ENCODE measurements at regions not wholly inside any gene's neighbourhood (a gene's known extent, or its start where the extent isn't known, plus 50 kb on each side); places are given as distances from the start of the nearest gene placed in this dataset.

DNA sequence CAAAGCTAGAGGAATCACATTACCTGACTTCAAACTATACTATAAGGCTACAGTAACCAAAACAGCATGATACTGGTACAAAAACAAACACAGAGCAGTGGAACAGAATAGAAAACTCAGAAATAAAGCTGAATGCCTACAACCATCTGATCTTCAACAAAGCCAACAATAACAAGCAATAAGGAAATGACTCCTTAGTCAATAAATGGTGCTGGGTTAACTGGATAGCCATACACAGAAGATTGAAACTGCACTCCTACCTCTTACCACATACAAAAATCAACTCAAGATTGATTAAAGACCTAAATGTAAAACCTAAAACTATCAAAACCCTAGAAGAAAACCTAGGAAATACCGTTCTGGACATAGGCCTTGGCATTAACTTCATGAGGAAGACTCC is 182.6 kb upstream of the CNOT2 start:
- Histone ChIP-seq H3K9me2 (replicated peaks; ENCODE audit: insufficient read depth, low read length) (no peaks in the 10 kb centered on the region), H3K4me1 (ENCODE audit: low read length) (no peaks in the 10 kb centered on the region), H3F3A (ENCODE audit: insufficient read depth, low read length) (no peaks in the 10 kb centered on the region), H3K4me3 (ENCODE audit: low read length) (no peak overlapping the region), H2AFZ (ENCODE audit: low read length) (no peak overlapping the region), H3K27ac (ENCODE audit: low read length) (no peak overlapping the region), H3K4me2 (ENCODE audit: low read depth, low read length) (no peak overlapping the region), H3K79me2 (ENCODE audit: low read length) (no peaks in the 10 kb centered on the region), H3K9ac (ENCODE audit: low read length) (no peak overlapping the region), H3K9me3 (replicated peaks; ENCODE audit: insufficient read depth, low read length) (no peaks in the 10 kb centered on the region), H3K27me3 (replicated peaks; ENCODE audit: insufficient read depth, low read length) (no peaks in the 10 kb centered on the region), H3K36me3 (replicated peaks; ENCODE audit: insufficient read depth, low read length) (no peaks in the 10 kb centered on the region), H4K20me1 (ENCODE audit: insufficient read depth, low read length) (no peaks in the 10 kb centered on the region)
- no peak for DNase-seq
- no peak for TF ChIP-seq EZH2 (optimal IDR thresholded peaks at IDR 0.05; ENCODE audit: low read depth, low read length)
- no peak for TF ChIP-seq EZH2phosphoT487 (IDR thresholded peaks at IDR 0.05; ENCODE audit: low read length)
- TF ChIP-seq, protein P1, sequence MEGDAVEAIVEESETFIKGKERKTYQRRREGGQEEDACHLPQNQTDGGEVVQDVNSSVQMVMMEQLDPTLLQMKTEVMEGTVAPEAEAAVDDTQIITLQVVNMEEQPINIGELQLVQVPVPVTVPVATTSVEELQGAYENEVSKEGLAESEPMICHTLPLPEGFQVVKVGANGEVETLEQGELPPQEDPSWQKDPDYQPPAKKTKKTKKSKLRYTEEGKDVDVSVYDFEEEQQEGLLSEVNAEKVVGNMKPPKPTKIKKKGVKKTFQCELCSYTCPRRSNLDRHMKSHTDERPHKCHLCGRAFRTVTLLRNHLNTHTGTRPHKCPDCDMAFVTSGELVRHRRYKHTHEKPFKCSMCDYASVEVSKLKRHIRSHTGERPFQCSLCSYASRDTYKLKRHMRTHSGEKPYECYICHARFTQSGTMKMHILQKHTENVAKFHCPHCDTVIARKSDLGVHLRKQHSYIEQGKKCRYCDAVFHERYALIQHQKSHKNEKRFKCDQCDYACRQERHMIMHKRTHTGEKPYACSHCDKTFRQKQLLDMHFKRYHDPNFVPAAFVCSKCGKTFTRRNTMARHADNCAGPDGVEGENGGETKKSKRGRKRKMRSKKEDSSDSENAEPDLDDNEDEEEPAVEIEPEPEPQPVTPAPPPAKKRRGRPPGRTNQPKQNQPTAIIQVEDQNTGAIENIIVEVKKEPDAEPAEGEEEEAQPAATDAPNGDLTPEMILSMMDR (IDR thresholded peaks at IDR 0.05; ENCODE audit: low read length), result no peak

DNA sequence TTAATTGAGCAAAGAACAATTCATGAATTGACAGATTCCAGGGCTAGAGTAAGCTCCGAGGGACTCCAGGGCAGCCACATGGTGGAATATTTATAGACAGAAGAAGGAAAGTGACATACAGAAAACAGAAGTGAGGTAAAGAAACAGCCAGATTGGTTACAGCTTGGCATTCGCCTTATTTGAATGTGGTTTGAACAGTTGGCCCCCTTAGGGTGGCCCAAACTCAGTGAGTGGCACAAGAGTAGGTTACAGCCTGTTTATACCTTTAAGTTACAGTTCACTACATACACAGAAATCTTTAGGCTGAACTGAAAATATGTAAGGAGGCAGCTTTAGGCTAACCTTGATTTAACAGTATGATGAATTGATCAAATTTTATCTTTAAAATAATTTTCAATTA is 174.5 kb upstream of the CNOT2 start:
- TF ChIP-seq EZH2phosphoT487 (IDR thresholded peaks at IDR 0.05; ENCODE audit: low read length), result no peak
- TF ChIP-seq, protein P1 (IDR thresholded peaks at IDR 0.05; ENCODE audit: low read length), result no peak
- TF ChIP-seq EZH2 (optimal IDR thresholded peaks at IDR 0.05; ENCODE audit: low read depth, low read length), result no peak

DNA sequence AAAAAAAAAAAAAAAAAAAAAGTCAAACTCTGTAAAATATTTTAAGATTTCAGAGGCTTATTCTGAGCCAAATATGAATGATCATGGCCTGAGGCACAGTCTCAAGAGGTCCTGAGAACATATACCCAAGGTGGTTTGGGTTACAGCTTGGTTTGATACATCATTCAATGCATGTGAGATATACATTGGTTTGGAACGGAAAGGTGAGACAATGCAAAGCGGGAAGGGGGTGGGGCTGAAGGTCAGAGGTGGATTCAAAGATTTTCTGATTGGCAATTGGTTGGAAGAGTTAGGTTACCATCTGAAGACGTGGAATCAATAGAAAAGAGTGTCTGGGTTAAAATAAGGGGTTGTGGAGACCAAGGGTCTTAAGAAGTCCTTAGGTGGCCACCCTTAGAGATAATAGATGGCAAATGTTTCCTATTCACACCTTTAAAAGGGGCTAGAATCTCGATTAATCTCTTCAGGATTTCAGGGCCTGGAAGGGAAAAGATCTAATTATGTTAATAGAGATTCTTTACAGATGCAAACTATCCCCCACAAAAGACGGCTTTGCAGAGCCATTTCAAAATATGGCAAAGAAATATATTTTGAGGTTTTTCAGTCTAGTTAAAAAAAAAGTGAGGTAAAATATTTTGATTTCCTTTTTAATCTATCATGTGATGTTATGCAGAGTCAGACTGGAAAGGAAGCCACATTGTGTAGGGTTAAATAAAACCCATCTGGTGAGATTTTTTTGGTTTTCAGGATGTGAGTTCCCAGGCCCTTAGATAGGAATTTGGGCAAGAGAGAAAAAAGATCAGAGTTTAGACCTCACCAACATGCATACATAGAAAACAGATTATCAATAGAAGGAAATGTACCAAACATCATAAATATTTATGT is 173.8 kb upstream of the CNOT2 start:
- Histone ChIP-seq H3K9ac (ENCODE audit: low read length) (no peak overlapping the region), H3F3A (ENCODE audit: insufficient read depth, low read length) (no peaks in the 10 kb centered on the region), H3K79me2 (ENCODE audit: low read length) (no peaks in the 10 kb centered on the region), H3K9me2 (replicated peaks; ENCODE audit: insufficient read depth, low read length) (no peaks in the 10 kb centered on the region), H3K27me3 (replicated peaks; ENCODE audit: insufficient read depth, low read length) (no peaks in the 10 kb centered on the region), H3K4me1 (ENCODE audit: low read length) (peaks cover 5% of the 10 kb centered on the region), H3K27ac (ENCODE audit: low read length) (no peak overlapping the region), H3K4me2 (ENCODE audit: low read depth, low read length) (no peak overlapping the region), H3K9me3 (replicated peaks; ENCODE audit: insufficient read depth, low read length) (no peaks in the 10 kb centered on the region), H4K20me1 (ENCODE audit: insufficient read depth, low read length) (no peaks in the 10 kb centered on the region), H2AFZ (ENCODE audit: low read length) (no peak overlapping the region), H3K36me3 (replicated peaks; ENCODE audit: insufficient read depth, low read length) (no peaks in the 10 kb centered on the region), H3K4me3 (ENCODE audit: low read length) (no peak overlapping the region)
- no peak for TF ChIP-seq EZH2 (optimal IDR thresholded peaks at IDR 0.05; ENCODE audit: low read depth, low read length)
- no peak for TF ChIP-seq EZH2phosphoT487 (IDR thresholded peaks at IDR 0.05; ENCODE audit: low read length)
- TF ChIP-seq, protein P1 (IDR thresholded peaks at IDR 0.05; ENCODE audit: low read length), result no peak
- no peak for DNase-seq

More for the DNA sequence above, 174.5 kb upstream of the CNOT2 start:
- no peak overlapping the region for H3K27ac ChIP-seq (ENCODE audit: low read length)
- H3K79me2 ChIP-seq (ENCODE audit: low read length), result no peaks in the 10 kb centered on the region
- no peak overlapping the region for H3K9ac ChIP-seq (ENCODE audit: low read length)
- no peak overlapping the region for H2AFZ ChIP-seq (ENCODE audit: low read length)
- H3K9me2 ChIP-seq (replicated peaks; ENCODE audit: insufficient read depth, low read length), result no peaks in the 10 kb centered on the region
- no peaks in the 10 kb centered on the region for H3K4me1 ChIP-seq (ENCODE audit: low read length)
- H4K20me1 ChIP-seq (ENCODE audit: insufficient read depth, low read length), result no peaks in the 10 kb centered on the region
- DNase-seq, result no peak
- H3K27me3 ChIP-seq (replicated peaks; ENCODE audit: insufficient read depth, low read length), result no peaks in the 10 kb centered on the region
- no peaks in the 10 kb centered on the region for H3K9me3 ChIP-seq (replicated peaks; ENCODE audit: insufficient read depth, low read length)
- no peak overlapping the region for H3K4me2 ChIP-seq (ENCODE audit: low read depth, low read length)
- no peak overlapping the region for H3K4me3 ChIP-seq (ENCODE audit: low read length)
- H3K36me3 ChIP-seq (replicated peaks; ENCODE audit: insufficient read depth, low read length), result no peaks in the 10 kb centered on the region
- no peaks in the 10 kb centered on the region for H3F3A ChIP-seq (ENCODE audit: insufficient read depth, low read length)
